HepG2 (cell line): ENCODE measurements at regions not wholly inside any gene's neighbourhood (a gene's known extent, or its start where the extent isn't known, plus 50 kb on each side); places are given as distances from the start of the nearest gene placed in this dataset.

Source experiments
- ATAC-seq: fragments of 200-7000 bp; cut with Tn5 transposase; 3 replicates; pipeline ENCODE4 v1.9.1; 2020; ENCODE audit warnings: mild to moderate bottlenecking, moderate library complexity
- BruUV-seq: library from RNA; stranded (reverse); fragments of 400-500 nt; replicated peaks from 2 replicates; lab custom pipeline; 2021; lab: Mats Ljungman, UMichigan
- CTCF ChIA-PET: fragments of 300-600 bp; formaldehyde crosslinking; extraction: SDS; loops from one replicate; lab custom pipeline; 2021; ENCODE audit warnings: low total read pairs, inconsistent platforms, low intra/inter-chr PET ratio; lab: Yijun Ruan, JAX
- POLR2A ChIA-PET: fragments of 350-600 bp; sonication (Branson Sonifier 250); formaldehyde crosslinking; loops from one replicate; lab custom pipeline; 2020; ENCODE audit warnings: antibody characterized with exemption, inconsistent platforms; lab: Yijun Ruan, JAX
- DNase-seq: peaks from one replicate; pipeline ENCODE4 v3.0.0-alpha.2; 2015; ENCODE audit warnings: low spot score
- FAIRE-seq: peaks from 3 replicates; lab custom pipeline; 2011; peaks lifted over from hg19 to GRCh38; lab: Jason Lieb, UNC
- H2AFZ ChIP-seq: one replicate; pipeline ENCODE4 v1.6.1; 2011; ENCODE audit warnings: low read length, inconsistent platforms
- H3K27ac ChIP-seq: fragments of 300-600 bp; 3 replicates; pipeline ENCODE4 v1.8.0; 2011; ENCODE audit warnings: mixed run types, mild to moderate bottlenecking, mixed read lengths, low read length, inconsistent platforms; ENCODE audit not compliant: insufficient read depth; ENCODE audit errors: extremely low read length
- H3K27me3 ChIP-seq, 2 experiments: fragments of 200-600 bp in 1 of 2; 2 replicates in 1 of 2; 3 replicates in 1 of 2; pipeline versions ENCODE4 v1.6.0 to v1.8.0; 2011; ENCODE audit warnings: low read length in 2 of 2, mild to moderate bottlenecking in 2 of 2, moderate library complexity in 2 of 2, inconsistent platforms in 1 of 2; ENCODE audit not compliant: insufficient read depth in 2 of 2, control insufficient read depth in 1 of 2
- H3K36me3 ChIP-seq, 2 experiments: fragments of 200-600 bp in 1 of 2; replicated peaks in 1 of 2; 2 replicates in 1 of 2; 3 replicates in 1 of 2; pipeline versions ENCODE4 v1.5.1 to v1.8.0; 2011; ENCODE audit warnings: low read length in 2 of 2, inconsistent platforms in 1 of 2; ENCODE audit not compliant: insufficient read depth in 2 of 2, control insufficient read depth in 1 of 2
- H3K4me1 ChIP-seq: 2 replicates; pipeline ENCODE4 v1.5.1; 2012; ENCODE audit warnings: low read length, inconsistent platforms; ENCODE audit not compliant: insufficient read depth
- H3K4me2 ChIP-seq: 2 replicates; pipeline ENCODE4 v1.6.0; 2011; ENCODE audit warnings: low read depth, low read length, inconsistent platforms
- H3K4me3 ChIP-seq, 3 experiments: fragments of 200-600 bp in 1 of 3; sonication (generic), shearing (Covaris generic) in 1 of 3; replicated peaks in 1 of 3; 2 replicates each; pipeline ENCODE4 v1.5.1; 2011 to 2016; ENCODE audit warnings: low read length in 3 of 3, inconsistent platforms in 2 of 3, low read depth in 2 of 3, mild to moderate bottlenecking in 2 of 3, control low read depth in 1 of 3, mixed read lengths in 1 of 3; ENCODE audit not compliant: insufficient read depth in 1 of 3
- H3K79me2 ChIP-seq: one replicate; pipeline ENCODE4 v1.6.1; 2011; ENCODE audit warnings: low read length, inconsistent platforms; ENCODE audit not compliant: insufficient read depth
- H3K9ac ChIP-seq: 2 replicates; pipeline ENCODE4 v1.6.0; 2011; ENCODE audit warnings: mild to moderate bottlenecking, low read depth, low read length, inconsistent platforms; ENCODE audit not compliant: insufficient read depth
- H3K9me3 ChIP-seq: 2 replicates; pipeline ENCODE4 v1.5.1; 2012; ENCODE audit warnings: mild to moderate bottlenecking, low read length
- H4K20me1 ChIP-seq: 2 replicates; pipeline ENCODE4 v1.6.0; 2011; ENCODE audit warnings: inconsistent platforms, mild to moderate bottlenecking, low read length, moderate library complexity; ENCODE audit not compliant: insufficient read depth
- BORCS8-MEF2B ChIP-seq: sonication (generic); formaldehyde crosslinking; IDR thresholded peaks from 2 replicates; pipeline ENCODE4 v1.8.0; 2022; ENCODE audit warnings: mild to moderate bottlenecking, missing genetic modification reagents
- FOXP1 ChIP-seq, 2 experiments: fragments of 450-650 bp in 1 of 2; IDR thresholded peaks; 2 replicates each; pipeline ENCODE4 v1.6.1; 2017 to 2018; ENCODE audit warnings: antibody characterized with exemption in 1 of 2
- GATAD1 ChIP-seq: IDR thresholded peaks from 2 replicates; pipeline ENCODE4 v1.6.1; 2016; ENCODE audit warnings: missing genetic modification reagents, missing compliant biosample characterization
- HNRNPUL1 ChIP-seq: fragments of 200-400 bp; formaldehyde crosslinking; IDR thresholded peaks from 2 replicates; pipeline ENCODE4 v1.6.1; 2017; ENCODE audit warnings: low read depth, mild to moderate bottlenecking, low read length, moderate library complexity
- KDM1A ChIP-seq: IDR thresholded peaks from 2 replicates; pipeline ENCODE4 v1.6.1; 2016; ENCODE audit warnings: missing compliant biosample characterization
- ZNF33B ChIP-seq: sonication (generic); formaldehyde crosslinking; IDR thresholded peaks from 2 replicates; pipeline ENCODE4 v1.5.1; 2020; ENCODE audit warnings: mild to moderate bottlenecking, missing genetic modification reagents
- ZNF34 ChIP-seq: sonication (generic); formaldehyde crosslinking; IDR thresholded peaks from 2 replicates; pipeline ENCODE4 v1.4.0; 2020; ENCODE audit warnings: mild to moderate bottlenecking, missing genetic modification reagents, borderline replicate concordance
- ZNF501 ChIP-seq: sonication (generic); formaldehyde crosslinking; IDR thresholded peaks from 2 replicates; pipeline ENCODE4 v1.5.1; 2020; ENCODE audit warnings: mild to moderate bottlenecking, moderate library complexity, missing genetic modification reagents
- ZNF558 ChIP-seq: sonication (generic); formaldehyde crosslinking; IDR thresholded peaks from 2 replicates; pipeline ENCODE4 v1.9.0; 2022; ENCODE audit warnings: mild to moderate bottlenecking, missing genetic modification reagents, borderline replicate concordance
- ZNF615 ChIP-seq: sonication (generic); formaldehyde crosslinking; IDR thresholded peaks from 2 replicates; pipeline ENCODE4 v1.5.0; 2020; ENCODE audit warnings: mild to moderate bottlenecking, missing genetic modification reagents, borderline replicate concordance
- WGBS: methylation state at CpG from one replicate; pipeline ENCODE4 v1.1.6; 2017; ENCODE audit warnings: low lambda C conversion rate; 5-methylcytosine and 5-hydroxymethylcytosine counted together
- in situ Hi-C: cut with HindIII; loops from 2 replicates; pipeline ENCODE4 v1.10.0; 2017; ENCODE audit warnings: low pct_unique_long_range_greater_than_20kb; ENCODE audit not compliant: extremely low pct_ligation_motif_present
- intact Hi-C: fragments of 100-400 bp; cut with micrococcal nuclease; formaldehyde crosslinking; loops from one replicate; pipeline ENCODE4 v1.10.0; 2022; ENCODE audit not compliant: unreplicated experiment
- TF ChIP-seq, protein P1 (sequence below): sonication (generic); formaldehyde crosslinking; IDR thresholded peaks from 2 replicates; pipeline ENCODE4 v1.8.1; 2023; ENCODE audit warnings: missing genetic modification reagents, mild to moderate bottlenecking, borderline replicate concordance
- TF ChIP-seq, protein P2 (sequence below): sonication (generic); formaldehyde crosslinking; IDR thresholded peaks from 2 replicates; pipeline ENCODE4 v1.4.0; 2020; ENCODE audit warnings: mild to moderate bottlenecking, missing genetic modification reagents
- TF ChIP-seq, protein P3 (sequence below): sonication (generic); formaldehyde crosslinking; IDR thresholded peaks from 2 replicates; pipeline ENCODE4 v1.4.0; 2020; ENCODE audit warnings: missing genetic modification reagents
- TF ChIP-seq, protein P4 (sequence below): sonication (generic); formaldehyde crosslinking; IDR thresholded peaks from 2 replicates; pipeline ENCODE4 v1.5.0; 2020; ENCODE audit warnings: missing genetic modification reagents
- TF ChIP-seq, protein P5 (sequence below): sonication (generic); formaldehyde crosslinking; IDR thresholded peaks from 2 replicates; pipeline ENCODE4 v1.4.0; 2020; ENCODE audit warnings: missing genetic modification reagents

DNA sequence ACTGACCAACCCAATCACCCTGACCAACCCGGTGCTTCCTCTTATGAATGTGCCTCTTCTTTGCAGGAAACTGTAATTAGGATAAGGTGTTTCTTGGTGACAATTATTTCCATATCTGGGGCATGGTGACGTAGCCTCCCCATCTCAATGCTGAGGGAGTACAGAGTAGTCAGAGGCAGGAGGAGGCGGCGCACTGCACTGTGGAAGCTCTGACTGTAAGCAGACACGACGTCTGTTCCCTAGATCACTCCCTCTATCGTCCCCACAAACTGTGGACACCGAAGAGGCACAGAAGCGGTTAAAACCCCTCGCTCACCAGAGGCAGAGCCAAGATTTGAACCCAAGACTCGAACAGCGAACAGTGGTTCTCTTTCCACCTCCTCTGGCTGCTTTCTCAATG lies 231.0 kb upstream of the IGF1R start:
- no peak for DNase-seq
- H3K4me1 ChIP-seq = no peaks in the 10 kb centered on the region
- no TSS peak for BruUV-seq
- no peak overlapping the region for H2AFZ ChIP-seq
- H3K36me3 ChIP-seq = no peaks in the 10 kb centered on the region
- no peak for FAIRE-seq
- TF ChIP-seq GATAD1 (CRISPR knock-in tag) (no peak), KDM1A (CRISPR knock-in tag) (no peak), FOXP1 (IDR thresholded peaks at IDR 0.05) (no peak), FOXP1 (CRISPR knock-in tag; IDR thresholded peaks at IDR 0.05) (no peak), ZNF501 (CRISPR knock-in tag) (no peak), BORCS8-MEF2B (CRISPR knock-in tag) (no peak), ZNF558 (no peak), HNRNPUL1 (no peak), ZNF615 (CRISPR knock-in tag) (no peak)
- TF ChIP-seq, protein P1, sequence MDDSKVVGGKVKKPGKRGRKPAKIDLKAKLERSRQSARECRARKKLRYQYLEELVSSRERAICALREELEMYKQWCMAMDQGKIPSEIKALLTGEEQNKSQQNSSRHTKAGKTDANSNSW (CRISPR knock-in tag) = no peak
- TF ChIP-seq, all 625 proteins: peak for 0
- H3K27me3 ChIP-seq = peaks cover 4 to 16% of the 10 kb centered on the region in 2 experiments; a peak in 4 of 5 replicates
- POLR2A ChIA-PET = no interaction called here
- in situ Hi-C loops = loop anchor here (25.0 kb wide), 1 partner anchor 505 kb away; no protein-coding TSS in a partner anchor
- no peak for ATAC-seq
- no peaks in the 10 kb centered on the region for H3K79me2 ChIP-seq
- H3K27ac ChIP-seq = no peak overlapping the region
- CTCF ChIA-PET = no interaction called here
- H4K20me1 ChIP-seq = no peaks in the 10 kb centered on the region
- H3K9me3 ChIP-seq = no peaks in the 10 kb centered on the region
- H3K9ac ChIP-seq = no peak overlapping the region
- no peak overlapping the region for H3K4me3 ChIP-seq
- intact Hi-C loops = no loop called here
- no peak overlapping the region for H3K4me2 ChIP-seq
- 34% methylated on average over 11 of the region's 12 CpGs for WGBS

DNA sequence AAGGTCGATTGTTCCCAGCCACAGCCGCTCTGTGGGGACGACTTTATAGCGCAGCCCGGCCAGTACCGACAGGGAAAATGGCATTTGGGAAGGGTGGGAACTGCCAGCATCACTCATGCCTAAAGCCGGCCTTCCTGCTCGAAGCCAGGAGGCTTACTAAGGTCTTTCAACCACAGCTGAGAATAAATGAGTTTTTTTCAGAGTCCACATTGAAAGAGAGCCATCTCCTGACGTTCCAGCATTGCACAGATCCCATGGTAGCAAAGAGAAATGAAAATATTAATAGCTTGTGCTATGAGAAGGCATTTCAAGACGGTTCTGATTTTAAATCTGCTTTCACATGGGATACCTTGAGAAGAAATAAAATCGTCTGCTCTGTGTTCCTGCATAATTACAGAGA lies 230.2 kb upstream of the IGF1R start:
- H3K9ac ChIP-seq = no peak overlapping the region
- H3K4me1 ChIP-seq = no peaks in the 10 kb centered on the region
- no peak overlapping the region for H3K4me3 ChIP-seq
- TF ChIP-seq, protein P2, sequence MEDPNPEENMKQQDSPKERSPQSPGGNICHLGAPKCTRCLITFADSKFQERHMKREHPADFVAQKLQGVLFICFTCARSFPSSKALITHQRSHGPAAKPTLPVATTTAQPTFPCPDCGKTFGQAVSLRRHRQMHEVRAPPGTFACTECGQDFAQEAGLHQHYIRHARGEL (CRISPR knock-in tag) = no peak
- TF ChIP-seq, protein P3, sequence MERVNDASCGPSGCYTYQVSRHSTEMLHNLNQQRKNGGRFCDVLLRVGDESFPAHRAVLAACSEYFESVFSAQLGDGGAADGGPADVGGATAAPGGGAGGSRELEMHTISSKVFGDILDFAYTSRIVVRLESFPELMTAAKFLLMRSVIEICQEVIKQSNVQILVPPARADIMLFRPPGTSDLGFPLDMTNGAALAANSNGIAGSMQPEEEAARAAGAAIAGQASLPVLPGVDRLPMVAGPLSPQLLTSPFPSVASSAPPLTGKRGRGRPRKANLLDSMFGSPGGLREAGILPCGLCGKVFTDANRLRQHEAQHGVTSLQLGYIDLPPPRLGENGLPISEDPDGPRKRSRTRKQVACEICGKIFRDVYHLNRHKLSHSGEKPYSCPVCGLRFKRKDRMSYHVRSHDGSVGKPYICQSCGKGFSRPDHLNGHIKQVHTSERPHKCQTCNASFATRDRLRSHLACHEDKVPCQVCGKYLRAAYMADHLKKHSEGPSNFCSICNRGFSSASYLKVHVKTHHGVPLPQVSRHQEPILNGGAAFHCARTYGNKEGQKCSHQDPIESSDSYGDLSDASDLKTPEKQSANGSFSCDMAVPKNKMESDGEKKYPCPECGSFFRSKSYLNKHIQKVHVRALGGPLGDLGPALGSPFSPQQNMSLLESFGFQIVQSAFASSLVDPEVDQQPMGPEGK (CRISPR knock-in tag) = no peak
- TF ChIP-seq, protein P4, sequence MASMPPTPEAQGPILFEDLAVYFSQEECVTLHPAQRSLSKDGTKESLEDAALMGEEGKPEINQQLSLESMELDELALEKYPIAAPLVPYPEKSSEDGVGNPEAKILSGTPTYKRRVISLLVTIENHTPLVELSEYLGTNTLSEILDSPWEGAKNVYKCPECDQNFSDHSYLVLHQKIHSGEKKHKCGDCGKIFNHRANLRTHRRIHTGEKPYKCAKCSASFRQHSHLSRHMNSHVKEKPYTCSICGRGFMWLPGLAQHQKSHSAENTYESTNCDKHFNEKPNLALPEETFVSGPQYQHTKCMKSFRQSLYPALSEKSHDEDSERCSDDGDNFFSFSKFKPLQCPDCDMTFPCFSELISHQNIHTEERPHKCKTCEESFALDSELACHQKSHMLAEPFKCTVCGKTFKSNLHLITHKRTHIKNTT (CRISPR knock-in tag) = no peak
- no peak for TF ChIP-seq ZNF33B (CRISPR knock-in tag)
- TF ChIP-seq, protein P5, sequence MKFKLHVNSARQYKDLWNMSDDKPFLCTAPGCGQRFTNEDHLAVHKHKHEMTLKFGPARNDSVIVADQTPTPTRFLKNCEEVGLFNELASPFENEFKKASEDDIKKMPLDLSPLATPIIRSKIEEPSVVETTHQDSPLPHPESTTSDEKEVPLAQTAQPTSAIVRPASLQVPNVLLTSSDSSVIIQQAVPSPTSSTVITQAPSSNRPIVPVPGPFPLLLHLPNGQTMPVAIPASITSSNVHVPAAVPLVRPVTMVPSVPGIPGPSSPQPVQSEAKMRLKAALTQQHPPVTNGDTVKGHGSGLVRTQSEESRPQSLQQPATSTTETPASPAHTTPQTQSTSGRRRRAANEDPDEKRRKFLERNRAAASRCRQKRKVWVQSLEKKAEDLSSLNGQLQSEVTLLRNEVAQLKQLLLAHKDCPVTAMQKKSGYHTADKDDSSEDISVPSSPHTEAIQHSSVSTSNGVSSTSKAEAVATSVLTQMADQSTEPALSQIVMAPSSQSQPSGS (CRISPR knock-in tag) = no peak
- TF ChIP-seq ZNF34 = no peak
- TF ChIP-seq, all 625 proteins: peak for 0
- intact Hi-C loops = no loop called here
- FAIRE-seq (no peak), DNase-seq (no peak), ATAC-seq (no peak)
- Histone ChIP-seq H4K20me1 (no peaks in the 10 kb centered on the region), H3K9me3 (no peaks in the 10 kb centered on the region), H3K27me3 (peaks cover 7 to 24% of the 10 kb centered on the region in 2 experiments; a peak in 4 of 5 replicates), H3K79me2 (no peaks in the 10 kb centered on the region), H2AFZ (no peak overlapping the region), H3K27ac (no peak overlapping the region), H3K4me2 (no peak overlapping the region), H3K36me3 (no peaks in the 10 kb centered on the region)
- CTCF ChIA-PET = no interaction called here
- in situ Hi-C loops = loop anchor here (25.0 kb wide), 1 partner anchor 506 kb away; no protein-coding TSS in a partner anchor
- WGBS = 19% methylated on average over 7 of the region's 11 CpGs
- no TSS peak for BruUV-seq
- POLR2A ChIA-PET = no interaction called here
